HG03571 (cell line): ENCODE measurements at regions not wholly inside any gene's neighbourhood (a gene's known extent, or its start where the extent isn't known, plus 50 kb on each side); places are given as distances from the start of the nearest gene placed in this dataset.

Experiments used
- ATAC-seq: cut with Tn5 transposase; IDR thresholded peaks from one replicate; pipeline ENCODE4 v1.9.1; 2021; ENCODE audit not compliant: unreplicated experiment

DNA sequence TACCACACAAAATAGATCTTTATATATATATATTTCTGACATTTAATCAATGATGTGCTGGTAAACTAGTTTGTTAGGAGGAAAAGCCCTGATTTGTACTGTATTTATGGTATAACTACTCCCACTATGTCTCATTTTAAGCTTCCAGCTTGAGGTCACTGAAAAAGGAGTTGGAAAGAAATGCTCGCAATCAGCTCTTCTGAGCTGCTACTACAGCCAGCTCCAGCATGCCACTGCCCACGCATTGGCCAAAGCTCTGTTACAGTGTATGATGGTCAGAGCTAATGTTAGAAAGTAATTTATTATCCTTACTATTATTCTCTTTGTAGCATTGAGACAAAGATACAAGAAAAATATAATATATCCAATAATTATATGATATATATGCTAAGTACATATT is 55.0 kb upstream of the PCED1B start:
- no peak for ATAC-seq

DNA sequence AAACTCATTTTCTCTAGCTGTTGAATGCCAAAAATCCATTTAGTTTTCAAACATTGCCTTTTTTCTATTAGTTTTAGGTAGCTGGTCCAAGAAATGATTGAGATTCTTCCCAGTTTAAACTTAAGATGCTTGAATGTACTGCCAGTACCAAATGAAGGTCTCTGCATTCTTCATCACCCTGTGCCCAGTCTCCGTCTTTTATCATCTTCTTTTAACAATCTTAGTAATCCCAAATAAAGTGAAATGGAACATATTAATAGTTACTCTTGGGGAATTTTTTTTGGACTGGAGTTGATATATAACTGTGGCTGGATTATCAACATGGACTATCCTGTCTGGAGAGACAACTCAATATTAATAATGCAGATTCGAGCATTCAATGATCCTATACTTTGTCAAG is 54.1 kb upstream of the PCED1B start:
- ATAC-seq: no peak

DNA sequence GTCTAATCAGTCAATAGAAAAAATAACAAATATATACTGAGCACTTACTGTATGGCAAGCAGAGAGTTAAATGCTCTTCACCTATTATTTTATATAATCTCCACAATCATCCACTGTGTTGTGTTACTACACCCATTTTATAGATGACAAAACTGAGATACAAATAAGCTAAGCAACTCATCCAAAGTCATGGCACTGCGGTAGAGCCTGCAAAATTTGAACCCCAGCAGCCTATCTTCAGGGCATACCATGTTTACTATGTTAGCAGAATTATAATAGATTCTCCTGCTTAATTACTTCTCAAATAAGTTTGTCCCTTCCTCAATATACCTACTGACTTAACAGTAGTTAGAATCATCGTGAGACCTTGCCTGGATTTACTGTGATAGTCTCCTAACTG is 53.6 kb upstream of the PCED1B start:
- no peak for ATAC-seq

- ATAC-seq: no peak
Measured at GRCh38 chr12:47026291-47026690, 53.1 kb upstream of the PCED1B start.
